ENCODE measurements at regions not wholly inside any gene's neighbourhood (a gene's known extent, or its start where the extent isn't known, plus 50 kb on each side); places are given as distances from the start of the nearest gene placed in this dataset.

DNA sequence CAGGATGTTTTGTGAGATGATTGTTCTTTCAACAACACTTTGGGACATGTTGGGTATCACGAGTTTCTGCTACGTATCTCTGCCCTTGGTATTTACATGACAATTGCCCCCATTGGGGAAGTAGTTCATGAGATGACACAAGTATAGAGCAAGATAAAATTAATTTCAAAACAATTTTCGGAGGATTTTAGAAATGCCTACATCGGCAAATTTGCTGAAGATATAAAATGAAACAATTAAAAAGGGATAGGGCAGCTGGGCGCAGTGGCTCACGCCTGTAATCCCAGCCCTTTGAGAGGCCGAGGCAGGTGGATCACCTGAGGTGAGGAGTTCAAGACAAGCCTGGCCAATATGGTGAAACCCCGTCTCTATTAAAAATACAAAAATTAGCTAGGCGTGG is 371.7 kb downstream of the INHBA start:
- 93 to 96% methylated on average over 8 to 9 of the region's 9 CpGs for WGBS, 2 donors (ENCODE audit: low coverage in 1 of 2)
- intact Hi-C loops (cut with DNase I; ENCODE audit: low total_unique reads) (no loop called here), in situ Hi-C loops (cut with MboI; ENCODE audit: low pct_ligation_motif_present in 1 of 4, low pct_unique_long_range_greater_than_20kb in 1 of 4, low sequenced_read_pairs in 3 of 4) (no loop called here)
- Histone ChIP-seq H3K36me3 (no peaks in the 10 kb centered on the region), H3K9me3 (no peaks in the 10 kb centered on the region), H3K4me3 (no peak overlapping the region), H3K27me3 (no peaks in the 10 kb centered on the region), H3K4me1 (no peaks in the 10 kb centered on the region), H3K27ac (no peak overlapping the region)
- no peak for DNase-seq
- no peak for TF ChIP-seq EP300 (IDR thresholded peaks at IDR 0.05; ENCODE audit: low read depth)
- no peak for TF ChIP-seq POLR2A (IDR thresholded peaks at IDR 0.05)
- TF ChIP-seq, protein P1, sequence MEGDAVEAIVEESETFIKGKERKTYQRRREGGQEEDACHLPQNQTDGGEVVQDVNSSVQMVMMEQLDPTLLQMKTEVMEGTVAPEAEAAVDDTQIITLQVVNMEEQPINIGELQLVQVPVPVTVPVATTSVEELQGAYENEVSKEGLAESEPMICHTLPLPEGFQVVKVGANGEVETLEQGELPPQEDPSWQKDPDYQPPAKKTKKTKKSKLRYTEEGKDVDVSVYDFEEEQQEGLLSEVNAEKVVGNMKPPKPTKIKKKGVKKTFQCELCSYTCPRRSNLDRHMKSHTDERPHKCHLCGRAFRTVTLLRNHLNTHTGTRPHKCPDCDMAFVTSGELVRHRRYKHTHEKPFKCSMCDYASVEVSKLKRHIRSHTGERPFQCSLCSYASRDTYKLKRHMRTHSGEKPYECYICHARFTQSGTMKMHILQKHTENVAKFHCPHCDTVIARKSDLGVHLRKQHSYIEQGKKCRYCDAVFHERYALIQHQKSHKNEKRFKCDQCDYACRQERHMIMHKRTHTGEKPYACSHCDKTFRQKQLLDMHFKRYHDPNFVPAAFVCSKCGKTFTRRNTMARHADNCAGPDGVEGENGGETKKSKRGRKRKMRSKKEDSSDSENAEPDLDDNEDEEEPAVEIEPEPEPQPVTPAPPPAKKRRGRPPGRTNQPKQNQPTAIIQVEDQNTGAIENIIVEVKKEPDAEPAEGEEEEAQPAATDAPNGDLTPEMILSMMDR (IDR thresholded peaks at IDR 0.05), result no peak
- no peak for TF ChIP-seq POLR2AphosphoS5 (IDR thresholded peaks at IDR 0.05)

DNA sequence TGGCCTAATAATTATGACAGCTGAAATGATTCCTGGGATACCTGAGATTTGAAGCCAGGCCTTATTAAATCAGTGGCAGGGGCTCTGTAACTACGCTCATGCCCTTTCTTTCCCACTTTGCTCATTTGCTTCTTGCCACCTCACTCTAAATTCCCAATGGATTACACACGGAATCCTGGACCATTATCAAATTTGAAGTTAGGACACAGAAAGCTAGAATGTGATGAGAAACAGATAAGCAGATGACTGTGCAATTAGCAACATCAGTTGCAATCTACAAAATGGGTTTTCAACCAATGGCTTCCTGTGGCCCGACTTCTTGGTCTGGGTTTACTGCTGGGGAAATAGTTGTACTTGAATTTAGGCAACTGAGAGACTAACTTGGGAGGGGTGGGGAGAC is 374.3 kb downstream of the INHBA start:
- H3K4me3 ChIP-seq, result no peak overlapping the region
- no peak overlapping the region for H3K27ac ChIP-seq
- WGBS, 2 donors (ENCODE audit: low coverage in 1 of 2), result 81 to 90% methylated on average over 2 to 3 of the region's 3 CpGs
- TF ChIP-seq POLR2A (IDR thresholded peaks at IDR 0.05) (no peak), POLR2AphosphoS5 (IDR thresholded peaks at IDR 0.05) (no peak), EP300 (IDR thresholded peaks at IDR 0.05; ENCODE audit: low read depth) (no peak)
- TF ChIP-seq, protein P1 (IDR thresholded peaks at IDR 0.05), result no peak
- DNase-seq, result no peak
- H3K9me3 ChIP-seq, result no peaks in the 10 kb centered on the region
- in situ Hi-C loops (cut with MboI; ENCODE audit: low pct_ligation_motif_present in 1 of 4, low pct_unique_long_range_greater_than_20kb in 1 of 4, low sequenced_read_pairs in 3 of 4) (no loop called here), intact Hi-C loops (cut with DNase I; ENCODE audit: low total_unique reads) (no loop called here)
- H3K4me1 ChIP-seq, result no peaks in the 10 kb centered on the region
- no peaks in the 10 kb centered on the region for H3K36me3 ChIP-seq
- H3K27me3 ChIP-seq, result no peaks in the 10 kb centered on the region

DNA sequence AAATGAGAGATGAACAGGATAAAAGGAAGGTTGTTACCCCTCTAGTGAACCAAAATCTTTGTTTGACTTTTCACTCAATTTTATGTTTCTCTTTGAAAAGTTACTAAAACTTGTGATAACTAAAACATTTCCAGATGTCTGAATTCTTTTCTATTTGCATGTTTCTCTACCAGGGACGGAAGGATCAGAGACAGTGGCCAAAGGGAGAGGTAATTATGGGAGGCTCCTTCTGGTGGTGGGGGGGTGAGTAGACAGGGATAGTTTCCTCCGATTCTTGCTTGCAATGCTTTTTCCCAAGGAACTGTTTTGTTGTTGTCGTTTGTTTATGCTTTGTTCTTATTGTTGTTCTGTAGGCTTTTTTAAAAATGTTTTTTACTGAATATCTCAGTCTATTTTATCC is 374.8 kb downstream of the INHBA start:
- H3K36me3 ChIP-seq, result no peaks in the 10 kb centered on the region
- in situ Hi-C loops (cut with MboI; ENCODE audit: low pct_ligation_motif_present in 1 of 4, low pct_unique_long_range_greater_than_20kb in 1 of 4, low sequenced_read_pairs in 3 of 4), result no loop called here
- no peak overlapping the region for H3K4me3 ChIP-seq
- no peaks in the 10 kb centered on the region for H3K9me3 ChIP-seq
- 78 to 79% methylated on average over 3 of the region's 3 CpGs for WGBS, 2 donors (ENCODE audit: low coverage in 1 of 2)
- no peak for DNase-seq
- no peaks in the 10 kb centered on the region for H3K27me3 ChIP-seq
- H3K4me1 ChIP-seq, result no peaks in the 10 kb centered on the region
- TF ChIP-seq EP300 (IDR thresholded peaks at IDR 0.05; ENCODE audit: low read depth) (no peak), POLR2A (IDR thresholded peaks at IDR 0.05) (no peak), POLR2AphosphoS5 (IDR thresholded peaks at IDR 0.05) (no peak)
- TF ChIP-seq, protein P1 (IDR thresholded peaks at IDR 0.05), result no peak
- H3K27ac ChIP-seq, result no peak overlapping the region
- intact Hi-C loops (cut with DNase I; ENCODE audit: low total_unique reads), result no loop called here

DNA sequence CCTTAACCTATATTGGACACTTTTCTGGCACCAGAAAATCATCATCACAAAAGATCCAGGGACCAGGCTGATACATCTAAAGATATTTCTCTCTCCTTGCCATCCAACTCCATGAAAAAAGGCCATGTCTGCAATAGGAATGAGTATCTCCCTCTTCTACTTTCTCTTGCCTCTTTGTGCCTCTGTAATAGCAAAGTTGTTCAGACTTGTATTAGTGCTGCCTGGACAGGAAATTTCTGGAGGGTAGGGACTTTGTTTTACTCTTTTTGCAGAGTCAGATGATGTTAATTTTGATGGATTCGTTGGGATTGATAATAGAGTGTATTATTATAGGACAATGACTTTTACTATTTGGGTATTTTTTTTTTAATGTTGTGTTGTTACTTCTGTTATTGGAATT is 376.3 kb downstream of the INHBA start:
- no peaks in the 10 kb centered on the region for H3K27me3 ChIP-seq
- no peaks in the 10 kb centered on the region for H3K4me1 ChIP-seq
- no peaks in the 10 kb centered on the region for H3K36me3 ChIP-seq
- in situ Hi-C loops (cut with MboI; ENCODE audit: low pct_ligation_motif_present in 1 of 4, low pct_unique_long_range_greater_than_20kb in 1 of 4, low sequenced_read_pairs in 3 of 4), result no loop called here
- no peak for DNase-seq
- H3K4me3 ChIP-seq, result no peak overlapping the region
- intact Hi-C loops (cut with DNase I; ENCODE audit: low total_unique reads), result no loop called here
- TF ChIP-seq POLR2A (IDR thresholded peaks at IDR 0.05), result no peak
- TF ChIP-seq POLR2AphosphoS5 (IDR thresholded peaks at IDR 0.05), result no peak
- TF ChIP-seq, protein P1 (IDR thresholded peaks at IDR 0.05), result no peak
- 67 to 68% methylated on average over 1 of the region's 1 CpG for WGBS, 2 donors (ENCODE audit: low coverage in 1 of 2)
- H3K9me3 ChIP-seq, result no peaks in the 10 kb centered on the region
- H3K27ac ChIP-seq, result no peak overlapping the region
